Lower leg skin (tissue), 4 donors: ENCODE measurements at regions not wholly inside any gene's neighbourhood (a gene's known extent, or its start where the extent isn't known, plus 50 kb on each side); places are given as distances from the start of the nearest gene placed in this dataset.

Source experiments
- DNase-seq, 2 donors: peaks; one replicate each; pipeline ENCODE4 v3.0.0-alpha.2; 2019; ENCODE audit warnings: low spot score in 2 of 2
- H3K4me3 ChIP-seq: fragments of 200-600 bp; sonication (generic); 2 replicates; pipeline ENCODE4 v1.5.1; 2017; ENCODE audit warnings: mild to moderate bottlenecking, low read depth; ENCODE audit not compliant: poor library complexity, severe bottlenecking
- CTCF ChIP-seq, 3 donors: fragments of 450-650 bp; IDR thresholded peaks; one replicate each; pipeline ENCODE4 v1.5.1; 2016; ENCODE audit warnings: antibody characterized with exemption in 3 of 3, mild to moderate bottlenecking in 3 of 3, moderate library complexity in 2 of 3
- POLR2A ChIP-seq, 2 donors: fragments of 450-650 bp; IDR thresholded peaks; one replicate each; pipeline ENCODE4 v1.6.1; 2016 to 2017; ENCODE audit warnings: antibody characterized with exemption in 2 of 2, mild to moderate bottlenecking in 1 of 2, moderate library complexity in 1 of 2
- WGBS, 2 donors: methylation state at CpG; one replicate each; pipeline ENCODE4 v1.1.5; 2018; 5-methylcytosine and 5-hydroxymethylcytosine counted together
- intact Hi-C: fragments of 100-400 bp; cut with DNase I; formaldehyde crosslinking; loops from one replicate; pipeline ENCODE4 v1.15.0; 2023; ENCODE audit warnings: low total_unique reads

- DNase-seq, result no peak
- no peak overlapping the region for H3K4me3 ChIP-seq
- TF ChIP-seq POLR2A (IDR thresholded peaks at IDR 0.05) (no peak), CTCF (IDR thresholded peaks at IDR 0.05) (no peak)
- 64 to 75% methylated on average over 3 of the region's 3 CpGs for WGBS, 2 donors
- intact Hi-C loops, result no loop called here
Measured at GRCh38 chr4:33709247-33709646, 2535.1 kb downstream of the ARAP2 start.

GRCh38 chr4:33711826-33712225 lies 2532.5 kb downstream of the ARAP2 start:
- H3K4me3 ChIP-seq, result no peak overlapping the region
- intact Hi-C loops, result no loop called here
- TF ChIP-seq POLR2A (IDR thresholded peaks at IDR 0.05), result no peak
- TF ChIP-seq CTCF (IDR thresholded peaks at IDR 0.05), result no peak
- DNase-seq, result no peak

- intact Hi-C loops, result no loop called here
- no peak overlapping the region for H3K4me3 ChIP-seq
- TF ChIP-seq POLR2A (IDR thresholded peaks at IDR 0.05) (no peak), CTCF (IDR thresholded peaks at IDR 0.05) (no peak)
- 88 to 89% methylated on average over 1 of the region's 1 CpG for WGBS, 2 donors
- DNase-seq, result no peak
Measured at GRCh38 chr4:33714971-33715370, 2529.3 kb downstream of the ARAP2 start.

- H3K4me3 ChIP-seq, result no peak overlapping the region
- DNase-seq, result peak in 1 of 2 donors; percentile 43
- intact Hi-C loops, result no loop called here
- WGBS, 2 donors, result 25 to 34% methylated on average over 4 of the region's 4 CpGs
- TF ChIP-seq CTCF (IDR thresholded peaks at IDR 0.05) (no peak), POLR2A (IDR thresholded peaks at IDR 0.05) (no peak)
Measured at GRCh38 chr4:33715841-33716395, 2528.4 kb downstream of the ARAP2 start.

- no peak for TF ChIP-seq CTCF (IDR thresholded peaks at IDR 0.05)
- TF ChIP-seq POLR2A (IDR thresholded peaks at IDR 0.05), result no peak
- intact Hi-C loops, result no loop called here
- no peak overlapping the region for H3K4me3 ChIP-seq
- DNase-seq, result peak in 1 of 2 donors; percentile 23
- WGBS, 2 donors, result 64% methylated on average over 2 of the region's 2 CpGs
Measured at GRCh38 chr4:33722254-33722653, 2522.1 kb downstream of the ARAP2 start.

GRCh38 chr4:33722800-33723516 lies 2521.4 kb downstream of the ARAP2 start:
- 45 to 49% methylated on average over 7 of the region's 7 CpGs for WGBS, 2 donors
- TF ChIP-seq POLR2A (IDR thresholded peaks at IDR 0.05) (no peak), CTCF (IDR thresholded peaks at IDR 0.05) (no peak)
- H3K4me3 ChIP-seq, result no peak overlapping the region
- no peak for DNase-seq
- intact Hi-C loops, result no loop called here
